Smooth muscle cell (in vitro differentiated cells): ENCODE measurements at regions not wholly inside any gene's neighbourhood (a gene's known extent, or its start where the extent isn't known, plus 50 kb on each side); places are given as distances from the start of the nearest gene placed in this dataset. TPM values are rescaled to one million over a fixed set of nuclear protein-coding genes. Genes with fewer than 3 reads are reported as not detected.
"Not testable (repeated sequence)": the region's sequence is repeated elsewhere in the genome, so short reads cannot be mapped to it uniquely, and the experiment has no call there.

ENCODE experiments used
- DNase-seq: peaks from one replicate; lab custom pipeline; 2025; ENCODE audit not compliant: unreplicated experiment; lab: John Stamatoyannopoulos, UW
- H2AFZ ChIP-seq: fragments of 200-600 bp; sonication (generic); 2 replicates; pipeline ENCODE4 v1.6.0; 2016; ENCODE audit warnings: antibody characterized with exemption, low read depth, mild to moderate bottlenecking
- H3F3A ChIP-seq: fragments of 200-600 bp; sonication (generic); 2 replicates; pipeline ENCODE4 v1.6.0; 2017; ENCODE audit warnings: antibody characterized with exemption, low read depth
- H3K27ac ChIP-seq: fragments of 200-600 bp; sonication (generic); 2 replicates; pipeline ENCODE4 v1.5.1; 2016; ENCODE audit warnings: low read depth, mild to moderate bottlenecking
- H3K27me3 ChIP-seq: fragments of 200-600 bp; sonication (generic); 2 replicates; pipeline ENCODE4 v1.6.1; 2016; ENCODE audit warnings: low read depth, mild to moderate bottlenecking
- H3K36me3 ChIP-seq: fragments of 200-600 bp; sonication (generic); 2 replicates; pipeline ENCODE4 v1.5.1; 2016; ENCODE audit warnings: low read depth
- H3K4me1 ChIP-seq: fragments of 200-600 bp; sonication (generic); 2 replicates; pipeline ENCODE4 v1.5.1; 2016; ENCODE audit warnings: low read depth
- H3K4me2 ChIP-seq: fragments of 200-600 bp; sonication (generic); 2 replicates; pipeline ENCODE4 v1.6.0; 2016; ENCODE audit warnings: mild to moderate bottlenecking
- H3K4me3 ChIP-seq: fragments of 200-600 bp; sonication (generic); 2 replicates; pipeline ENCODE4 v1.5.1; 2016; ENCODE audit warnings: mild to moderate bottlenecking
- H3K79me2 ChIP-seq: fragments of 200-600 bp; sonication (generic); 2 replicates; pipeline ENCODE4 v1.6.0; 2016; ENCODE audit warnings: low read depth, mild to moderate bottlenecking
- H3K9ac ChIP-seq: fragments of 200-600 bp; sonication (generic); 2 replicates; pipeline ENCODE4 v1.6.0; 2016; ENCODE audit warnings: low read depth
- H3K9me3 ChIP-seq: fragments of 200-600 bp; sonication (generic); replicated peaks from 2 replicates; pipeline ENCODE4 v1.5.1; 2016; ENCODE audit warnings: low read depth
- H4K20me1 ChIP-seq: fragments of 200-600 bp; sonication (generic); 2 replicates; pipeline ENCODE4 v1.6.0; 2016; ENCODE audit warnings: low read depth
- WGBS: methylation state at CpG from one replicate; pipeline ENCODE4 v1.1.7; 2016; ENCODE audit warnings: low lambda C conversion rate; 5-methylcytosine and 5-hydroxymethylcytosine counted together
- microRNA-seq: library from miRNA; unstranded; fragments of <30 nt; microRNA quantifications from one replicate; pipeline ENCODE4, GENCODE V29; 2016; ENCODE audit warnings: borderline number of aligned reads
- small RNA-seq: library from RNA; depleted of rRNA; stranded (forward); fragments of <200 nt; gene quantifications from one replicate; pipeline ENCODE3, GENCODE V24; 2014
- TF ChIP-seq, protein P1 (sequence below): fragments of 200-600 bp; sonication (generic); IDR thresholded peaks from 2 replicates; pipeline ENCODE4 v1.5.1; 2017; ENCODE audit warnings: borderline replicate concordance, mild to moderate bottlenecking, antibody characterized with exemption; ENCODE audit not compliant: insufficient read depth, poor library complexity, severe bottlenecking

GRCh38 chr3:151537726-151538125 lies 76.9 kb upstream of the IGSF10 start:
- Histone ChIP-seq H3K4me1 (peaks cover 19% of the 10 kb centered on the region), H3K9ac (no peak overlapping the region), H3K27me3 (no peaks in the 10 kb centered on the region), H3K4me3 (no peak overlapping the region), H2AFZ (peak overlapping the region; percentile 90), H3K36me3 (no peaks in the 10 kb centered on the region), H3K9me3 (no peaks in the 10 kb centered on the region), H3K79me2 (no peaks in the 10 kb centered on the region), H4K20me1 (no peaks in the 10 kb centered on the region), H3K27ac (peak overlapping the region; percentile 66), H3F3A (peaks cover 8% of the 10 kb centered on the region), H3K4me2 (peak overlapping the region; percentile 61)
- TF ChIP-seq, protein P1, sequence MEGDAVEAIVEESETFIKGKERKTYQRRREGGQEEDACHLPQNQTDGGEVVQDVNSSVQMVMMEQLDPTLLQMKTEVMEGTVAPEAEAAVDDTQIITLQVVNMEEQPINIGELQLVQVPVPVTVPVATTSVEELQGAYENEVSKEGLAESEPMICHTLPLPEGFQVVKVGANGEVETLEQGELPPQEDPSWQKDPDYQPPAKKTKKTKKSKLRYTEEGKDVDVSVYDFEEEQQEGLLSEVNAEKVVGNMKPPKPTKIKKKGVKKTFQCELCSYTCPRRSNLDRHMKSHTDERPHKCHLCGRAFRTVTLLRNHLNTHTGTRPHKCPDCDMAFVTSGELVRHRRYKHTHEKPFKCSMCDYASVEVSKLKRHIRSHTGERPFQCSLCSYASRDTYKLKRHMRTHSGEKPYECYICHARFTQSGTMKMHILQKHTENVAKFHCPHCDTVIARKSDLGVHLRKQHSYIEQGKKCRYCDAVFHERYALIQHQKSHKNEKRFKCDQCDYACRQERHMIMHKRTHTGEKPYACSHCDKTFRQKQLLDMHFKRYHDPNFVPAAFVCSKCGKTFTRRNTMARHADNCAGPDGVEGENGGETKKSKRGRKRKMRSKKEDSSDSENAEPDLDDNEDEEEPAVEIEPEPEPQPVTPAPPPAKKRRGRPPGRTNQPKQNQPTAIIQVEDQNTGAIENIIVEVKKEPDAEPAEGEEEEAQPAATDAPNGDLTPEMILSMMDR: no peak
- 21% methylated on average over 3 of the region's 3 CpGs for WGBS
- no peak for DNase-seq

DNA sequence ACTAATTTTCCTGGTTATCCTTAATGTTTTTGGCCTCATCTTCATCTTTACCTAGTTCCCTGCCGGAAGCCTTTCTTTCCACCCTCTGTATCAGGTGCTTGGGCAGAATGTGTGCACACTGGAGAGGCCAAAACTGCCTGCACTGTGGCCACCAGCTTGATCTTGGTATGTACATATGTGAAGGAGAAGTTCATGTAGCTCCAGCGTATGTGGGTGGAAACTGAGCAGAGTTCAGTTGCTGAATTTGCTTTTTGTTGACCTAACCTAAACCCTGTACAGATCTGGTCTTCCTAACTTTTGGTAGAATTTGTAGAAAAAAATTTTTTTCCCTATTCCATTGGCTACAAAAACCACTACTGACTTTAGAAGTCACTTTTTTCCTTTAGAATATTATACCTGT lies 65.9 kb upstream of the IGSF10 start:
- WGBS: 87% methylated on average over 2 of the region's 2 CpGs
- H3K79me2 ChIP-seq: no peaks in the 10 kb centered on the region
- H3K27me3 ChIP-seq: no peaks in the 10 kb centered on the region
- H3K36me3 ChIP-seq: no peaks in the 10 kb centered on the region
- no peaks in the 10 kb centered on the region for H4K20me1 ChIP-seq
- DNase-seq: no peak
- no peak overlapping the region for H3K27ac ChIP-seq
- TF ChIP-seq, protein P1: no peak
- no peak overlapping the region for H3K4me2 ChIP-seq
- no peak overlapping the region for H3K9ac ChIP-seq
- no peaks in the 10 kb centered on the region for H3K4me1 ChIP-seq
- no peaks in the 10 kb centered on the region for H3K9me3 ChIP-seq
- H3F3A ChIP-seq: no peaks in the 10 kb centered on the region
- no peak overlapping the region for H2AFZ ChIP-seq
- no peak overlapping the region for H3K4me3 ChIP-seq

DNA sequence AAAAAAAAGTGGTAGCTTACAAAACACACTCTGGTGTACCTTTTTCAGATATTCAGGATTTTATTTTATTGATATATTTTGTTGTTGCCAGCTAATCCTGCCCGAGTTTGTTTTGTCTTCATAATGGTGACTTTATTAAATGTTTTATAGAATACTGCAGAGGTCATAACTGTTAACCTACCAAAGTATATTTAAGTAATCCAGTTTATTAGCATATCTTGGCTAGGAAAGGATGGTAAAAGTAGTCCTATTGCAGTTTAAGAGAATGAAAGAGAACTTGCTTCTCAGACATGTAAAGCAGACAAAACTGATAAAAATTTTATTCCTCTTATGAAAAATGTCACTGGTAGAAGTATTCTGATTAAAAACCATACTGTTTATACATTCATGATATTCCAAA lies 59.2 kb upstream of the IGSF10 start:
- no peak overlapping the region for H3K4me2 ChIP-seq
- no peaks in the 10 kb centered on the region for H3F3A ChIP-seq

DNA sequence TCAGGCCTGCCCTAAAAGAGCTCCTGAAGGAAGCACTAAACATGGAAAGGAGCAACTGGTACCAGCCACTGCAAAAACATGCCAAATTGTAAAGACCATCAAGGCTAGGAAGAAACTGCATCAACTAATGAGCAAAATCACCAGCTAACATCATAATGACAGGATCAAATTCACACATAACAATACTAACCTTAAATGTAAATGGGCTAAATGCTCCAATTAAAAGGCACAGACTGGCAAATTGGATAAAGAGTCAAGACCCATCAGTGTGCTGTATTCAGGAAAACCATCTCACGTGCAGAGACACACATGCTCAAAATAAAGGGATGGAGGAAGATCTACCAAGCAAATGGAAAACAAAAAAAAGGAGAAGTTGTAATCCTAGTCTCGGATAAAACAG lies 50.6 kb upstream of the IGSF10 start:
- not testable (repeated sequence) for H3K9ac ChIP-seq, DNase-seq, H3K4me3 ChIP-seq, H4K20me1 ChIP-seq, H3K4me2 ChIP-seq, H3K27me3 ChIP-seq, H3K4me1 ChIP-seq, H3K36me3 ChIP-seq, H3F3A ChIP-seq, H3K9me3 ChIP-seq, H2AFZ ChIP-seq, H3K79me2 ChIP-seq, H3K27ac ChIP-seq
- WGBS: 87% methylated on average over 2 of the region's 2 CpGs

More for the DNA sequence above, 59.2 kb upstream of the IGSF10 start:
- H4K20me1 ChIP-seq: no peaks in the 10 kb centered on the region
- no peak overlapping the region for H3K4me3 ChIP-seq
- no peak overlapping the region for H3K9ac ChIP-seq
- H3K27ac ChIP-seq: no peak overlapping the region
- no peaks in the 10 kb centered on the region for H3K79me2 ChIP-seq
- TF ChIP-seq, protein P1: no peak
- peaks cover 4% of the 10 kb centered on the region for H3K9me3 ChIP-seq
- WGBS: 81% methylated on average over 1 of the region's 1 CpG
- DNase-seq: no peak
- no peaks in the 10 kb centered on the region for H3K4me1 ChIP-seq
- H3K36me3 ChIP-seq: no peaks in the 10 kb centered on the region
- H2AFZ ChIP-seq: no peak overlapping the region
- no peaks in the 10 kb centered on the region for H3K27me3 ChIP-seq

Small RNAs in the stretch of these regions (microRNA-seq; reads per million reads assigned to microRNA genes)
- not detected for gene MIR5186

Small RNAs in the stretch of these regions (small RNA-seq; reads per million reads assigned to genes)
- gene MIR5186: not detected
